GM18507 (cell line): ENCODE measurements at regions not wholly inside any gene's neighbourhood (a gene's known extent, or its start where the extent isn't known, plus 50 kb on each side); places are given as distances from the start of the nearest gene placed in this dataset.
"Not testable (repeated sequence)": the region's sequence is repeated elsewhere in the genome, so short reads cannot be mapped to it uniquely, and the experiment has no call there.

Experiments
- DNase-seq: peaks from one replicate; pipeline ENCODE4 v3.0.0; 2011; ENCODE audit warnings: low read depth; ENCODE audit not compliant: insufficient read length; ENCODE audit errors: extremely low spot score
- FAIRE-seq: peaks from 2 replicates; lab custom pipeline; 2011; peaks lifted over from hg19 to GRCh38; lab: Jason Lieb, UNC

DNA sequence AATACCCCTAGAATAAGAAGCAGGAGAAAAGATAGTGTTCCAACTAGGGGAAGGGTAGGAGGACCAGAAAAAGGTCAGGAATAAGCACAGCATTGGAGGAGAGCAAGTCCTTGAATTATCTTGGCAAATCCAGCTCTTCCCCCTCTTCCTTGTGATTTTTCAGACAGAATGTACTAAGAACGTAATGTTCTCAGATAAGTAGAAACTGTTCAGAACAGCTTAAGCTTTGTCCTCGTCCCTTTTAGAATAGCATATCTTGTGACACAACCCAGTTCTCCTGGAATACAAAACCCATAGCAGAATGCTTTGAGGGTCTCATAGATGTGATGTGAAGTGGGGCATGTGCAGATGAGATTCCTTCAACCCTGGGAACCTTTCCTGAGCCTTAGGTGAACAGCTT, 97.4 kb downstream of the EMB start:
- FAIRE-seq, result no peak
- DNase-seq, result no peak

GRCh38 chr5:50340757-50341156, 100.3 kb downstream of the EMB start:
- DNase-seq (no peak), FAIRE-seq (no peak)

DNA sequence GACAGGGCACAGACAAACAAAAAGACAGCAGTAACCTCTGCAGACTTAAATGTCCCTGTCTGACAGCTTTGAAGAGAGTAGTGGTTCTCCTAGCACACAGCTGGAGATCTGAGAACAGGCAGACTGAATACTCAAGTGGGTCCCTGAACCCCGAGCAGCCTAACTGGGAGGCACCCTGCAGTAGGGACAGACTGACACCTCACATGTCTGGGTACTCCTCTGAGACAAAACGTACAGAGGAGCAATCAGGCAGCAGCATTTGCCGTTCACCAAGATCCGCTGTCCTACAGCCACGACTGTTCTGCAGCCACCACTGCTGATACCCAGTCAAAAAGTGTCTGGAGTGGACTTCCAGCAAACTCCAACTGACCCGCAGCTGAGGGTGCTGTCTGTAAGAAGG, 110.5 kb downstream of the EMB start:
- not testable (repeated sequence) for FAIRE-seq, DNase-seq

DNA sequence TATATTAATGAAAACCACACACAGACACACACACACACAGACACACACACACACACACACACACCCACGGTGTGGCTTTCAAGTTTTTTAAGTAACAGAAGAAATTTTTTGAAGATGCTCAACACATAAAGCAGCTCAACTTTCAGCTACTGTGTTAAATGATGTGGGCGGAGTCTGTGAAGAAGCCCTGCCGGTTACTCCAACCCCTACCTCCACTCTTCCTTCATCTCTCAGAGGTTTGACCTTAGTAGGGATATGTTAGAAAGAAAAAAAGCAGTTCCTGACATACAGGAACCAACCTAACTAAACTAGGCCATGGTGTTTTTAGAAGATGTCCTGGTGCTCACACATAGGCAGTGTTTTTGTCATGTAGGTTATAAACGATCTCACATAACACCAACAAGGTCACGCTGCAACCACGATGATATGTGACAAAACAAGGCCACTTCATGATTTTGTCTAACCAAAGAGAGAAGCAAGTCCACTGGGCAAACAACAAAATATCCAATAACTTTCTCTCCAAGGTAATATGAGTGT, 112.8 kb downstream of the EMB start:
- no peak for DNase-seq
- FAIRE-seq, result no peak

- FAIRE-seq (peak; percentile 67), DNase-seq (peak; percentile 2)
These were observed 115.8 kb downstream of the EMB start for GRCh38 chr5:50325237-50325832.

DNA sequence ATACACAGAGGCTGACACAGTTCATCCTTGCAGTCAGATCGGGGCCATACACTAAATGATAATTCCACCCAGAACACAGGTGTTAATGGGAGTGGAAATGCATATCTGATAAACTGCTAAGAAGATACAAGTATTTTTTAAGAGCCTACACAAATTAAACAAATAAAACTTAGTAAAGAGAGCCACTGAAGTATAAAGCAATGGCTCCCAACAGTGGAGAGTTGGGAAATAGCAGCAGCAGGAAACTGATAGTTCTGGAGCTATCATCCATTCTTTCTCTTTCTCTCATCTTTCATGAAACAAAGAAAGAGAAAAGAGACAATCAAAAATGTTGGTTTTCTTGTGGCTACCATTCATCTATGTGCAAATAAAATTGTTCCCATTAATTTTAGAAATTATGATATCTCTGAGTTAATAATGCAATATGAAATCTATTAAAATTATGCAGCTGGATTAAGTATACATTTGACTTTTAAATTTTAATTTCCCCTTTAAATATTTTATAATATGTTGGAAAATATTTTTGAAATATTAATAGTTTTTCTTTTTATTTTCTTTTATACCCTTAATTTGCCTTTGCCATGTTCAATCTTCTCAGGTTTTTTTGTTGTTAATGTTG, 120.8 kb downstream of the EMB start:
- DNase-seq (no peak), FAIRE-seq (no peak)

- no peak for FAIRE-seq
- no peak for DNase-seq
These were observed 122.9 kb downstream of the EMB start for GRCh38 chr5:50318220-50318619.

DNA sequence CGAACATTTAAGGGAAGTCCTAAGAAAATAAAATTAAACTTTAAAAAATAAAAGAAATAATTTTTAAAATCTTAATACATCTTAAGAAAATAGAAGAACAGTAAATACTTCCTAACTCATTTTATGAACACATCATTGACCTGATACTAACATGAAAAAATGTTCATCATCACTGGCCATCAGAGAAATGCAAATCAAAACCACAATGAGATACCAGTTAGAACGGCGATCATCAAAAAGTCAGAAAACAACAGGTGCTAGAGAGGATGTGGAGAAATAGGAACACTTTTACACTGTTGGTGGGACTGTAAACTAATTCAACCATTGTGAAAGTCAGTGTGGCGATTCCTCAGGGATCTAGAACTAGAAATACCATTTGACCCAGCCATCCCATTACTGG, 134.6 kb downstream of the EMB start:
- not testable (repeated sequence) for DNase-seq, FAIRE-seq

GRCh38 chr5:50302815-50303490, 138.1 kb downstream of the EMB start:
- no peak for FAIRE-seq
- no peak for DNase-seq

DNA sequence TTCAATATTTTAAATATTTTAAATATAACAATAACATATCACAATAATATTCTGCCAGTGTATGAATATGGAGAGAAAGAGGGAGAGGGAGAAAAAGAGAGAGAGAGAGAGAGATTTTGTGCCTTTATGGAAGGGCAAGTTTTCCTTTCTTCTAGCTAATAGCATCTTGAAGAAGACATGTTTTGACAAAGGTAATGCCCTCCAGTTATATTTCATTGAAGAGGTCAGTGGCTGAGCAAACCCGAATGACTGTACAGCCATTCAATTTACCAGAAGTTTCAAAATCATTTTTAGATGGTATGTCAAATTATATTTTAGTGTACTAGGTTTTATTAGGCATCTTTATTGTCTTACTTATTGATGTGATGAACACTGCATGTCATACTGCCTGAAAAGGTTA, 139.3 kb downstream of the EMB start:
- DNase-seq (no peak), FAIRE-seq (no peak)

- FAIRE-seq, result no peak
- DNase-seq, result no peak
These were observed 140.2 kb downstream of the EMB start for GRCh38 chr5:50300878-50301277.

GRCh38 chr5:50299896-50300295, 141.2 kb downstream of the EMB start:
- FAIRE-seq, result no peak

DNA sequence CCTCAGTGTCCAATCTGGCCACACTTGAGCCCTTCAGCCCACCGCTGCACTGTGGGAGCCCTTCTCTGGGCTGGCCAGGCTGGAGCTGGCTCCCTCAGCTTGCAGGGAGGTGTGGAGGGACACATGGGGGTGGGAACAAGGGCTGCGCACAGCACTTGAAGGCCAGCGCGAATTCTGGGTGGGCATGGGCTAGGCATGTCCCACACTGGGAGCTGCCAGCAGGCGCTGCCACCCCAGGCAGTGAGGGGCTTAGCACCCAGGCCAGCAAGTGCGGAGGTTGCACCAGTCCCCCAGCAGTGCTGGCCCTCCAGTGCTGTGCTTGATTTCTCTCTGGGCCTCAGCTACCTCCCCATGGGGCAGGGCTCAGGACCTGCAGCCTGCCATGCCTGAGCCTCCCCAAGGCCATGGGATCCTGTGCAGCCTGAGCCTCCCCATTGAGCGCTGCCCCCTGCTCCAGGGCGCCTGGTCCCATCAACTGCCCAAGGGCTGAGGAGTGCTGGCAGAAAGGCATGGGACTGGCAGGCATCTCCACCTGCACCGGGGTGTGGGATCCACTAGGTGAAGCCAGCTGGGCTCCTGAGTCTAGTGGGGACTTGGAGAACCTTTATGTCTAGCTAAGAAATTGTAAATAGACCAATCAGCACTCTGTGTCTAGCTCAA, 148.2 kb downstream of the EMB start:
- DNase-seq (no peak), FAIRE-seq (no peak)

More at GRCh38 chr5:50299896-50300295, 141.2 kb downstream of the EMB start:
- DNase-seq, result no peak

GRCh38 chr5:50280461-50280860, 160.6 kb downstream of the EMB start:
- not testable (repeated sequence) for FAIRE-seq, DNase-seq
